GM13976 (cell line): ENCODE measurements at regions not wholly inside any gene's neighbourhood (a gene's known extent, or its start where the extent isn't known, plus 50 kb on each side); places are given as distances from the start of the nearest gene placed in this dataset.

ENCODE experiments used
- DNase-seq: peaks from one replicate; pipeline ENCODE4 v3.0.0; 2012; ENCODE audit warnings: low spot score
- in situ Hi-C: fragments of 300-500 bp; cut with MboI; formaldehyde crosslinking; loops from one replicate; pipeline ENCODE4 v1.12.0; 2022; ENCODE audit warnings: low sequenced_read_pairs, mixed read lengths, inconsistent platforms; ENCODE audit not compliant: unreplicated experiment
- TF ChIP-seq, protein P1 (sequence below): IDR thresholded peaks from 2 replicates; pipeline ENCODE4 v1.5.1; 2012; ENCODE audit warnings: borderline replicate concordance, mild to moderate bottlenecking; ENCODE audit not compliant: insufficient read depth; ENCODE audit errors: extremely low read depth, missing control alignments, control extremely low read depth

DNA sequence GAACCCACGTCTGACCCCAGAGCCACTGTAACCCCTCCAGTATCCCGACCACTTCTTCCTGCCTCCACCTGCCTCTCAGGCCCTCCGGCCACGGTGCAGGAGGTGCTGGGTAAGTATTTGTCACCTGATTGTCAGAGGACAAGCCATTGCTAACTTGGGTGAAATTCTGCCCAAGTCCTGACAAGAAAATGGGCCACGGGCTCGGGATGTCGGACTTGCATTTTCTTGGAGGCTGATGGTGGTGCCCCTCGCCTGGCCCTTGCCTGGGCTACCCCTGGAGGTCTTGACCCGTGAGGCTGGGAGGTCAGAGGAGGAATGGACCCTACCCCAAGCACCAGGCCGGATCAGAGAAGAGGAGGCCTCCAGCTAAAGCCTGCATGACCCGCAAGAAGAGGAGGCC is 149.7 kb upstream of the COL5A1 start:
- DNase-seq = no peak
- in situ Hi-C loops = no loop called here
- TF ChIP-seq, protein P1, sequence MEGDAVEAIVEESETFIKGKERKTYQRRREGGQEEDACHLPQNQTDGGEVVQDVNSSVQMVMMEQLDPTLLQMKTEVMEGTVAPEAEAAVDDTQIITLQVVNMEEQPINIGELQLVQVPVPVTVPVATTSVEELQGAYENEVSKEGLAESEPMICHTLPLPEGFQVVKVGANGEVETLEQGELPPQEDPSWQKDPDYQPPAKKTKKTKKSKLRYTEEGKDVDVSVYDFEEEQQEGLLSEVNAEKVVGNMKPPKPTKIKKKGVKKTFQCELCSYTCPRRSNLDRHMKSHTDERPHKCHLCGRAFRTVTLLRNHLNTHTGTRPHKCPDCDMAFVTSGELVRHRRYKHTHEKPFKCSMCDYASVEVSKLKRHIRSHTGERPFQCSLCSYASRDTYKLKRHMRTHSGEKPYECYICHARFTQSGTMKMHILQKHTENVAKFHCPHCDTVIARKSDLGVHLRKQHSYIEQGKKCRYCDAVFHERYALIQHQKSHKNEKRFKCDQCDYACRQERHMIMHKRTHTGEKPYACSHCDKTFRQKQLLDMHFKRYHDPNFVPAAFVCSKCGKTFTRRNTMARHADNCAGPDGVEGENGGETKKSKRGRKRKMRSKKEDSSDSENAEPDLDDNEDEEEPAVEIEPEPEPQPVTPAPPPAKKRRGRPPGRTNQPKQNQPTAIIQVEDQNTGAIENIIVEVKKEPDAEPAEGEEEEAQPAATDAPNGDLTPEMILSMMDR = no peak

DNA sequence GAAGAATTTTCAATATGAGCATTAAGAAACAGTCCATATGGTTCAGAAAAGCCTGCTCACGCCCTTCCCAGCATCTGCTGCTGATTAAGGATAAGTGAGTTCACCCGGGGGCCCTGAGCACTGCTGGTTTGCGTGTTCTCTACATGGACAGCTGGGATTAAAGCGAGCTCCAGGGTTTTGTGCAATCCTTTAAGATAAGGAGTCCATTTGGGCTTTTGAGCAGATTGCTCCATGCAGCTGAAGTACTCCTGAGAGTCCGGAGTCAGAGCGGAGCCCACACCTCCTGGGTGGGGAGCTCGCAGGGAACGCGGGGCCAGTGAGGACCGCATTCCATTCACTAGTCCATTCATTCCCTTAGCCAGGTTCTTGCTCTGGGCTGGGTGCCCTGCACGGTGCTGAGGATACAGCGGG is 149.3 kb upstream of the COL5A1 start:
- DNase-seq = no peak
- in situ Hi-C loops = no loop called here
- TF ChIP-seq, protein P1 = no peak

DNA sequence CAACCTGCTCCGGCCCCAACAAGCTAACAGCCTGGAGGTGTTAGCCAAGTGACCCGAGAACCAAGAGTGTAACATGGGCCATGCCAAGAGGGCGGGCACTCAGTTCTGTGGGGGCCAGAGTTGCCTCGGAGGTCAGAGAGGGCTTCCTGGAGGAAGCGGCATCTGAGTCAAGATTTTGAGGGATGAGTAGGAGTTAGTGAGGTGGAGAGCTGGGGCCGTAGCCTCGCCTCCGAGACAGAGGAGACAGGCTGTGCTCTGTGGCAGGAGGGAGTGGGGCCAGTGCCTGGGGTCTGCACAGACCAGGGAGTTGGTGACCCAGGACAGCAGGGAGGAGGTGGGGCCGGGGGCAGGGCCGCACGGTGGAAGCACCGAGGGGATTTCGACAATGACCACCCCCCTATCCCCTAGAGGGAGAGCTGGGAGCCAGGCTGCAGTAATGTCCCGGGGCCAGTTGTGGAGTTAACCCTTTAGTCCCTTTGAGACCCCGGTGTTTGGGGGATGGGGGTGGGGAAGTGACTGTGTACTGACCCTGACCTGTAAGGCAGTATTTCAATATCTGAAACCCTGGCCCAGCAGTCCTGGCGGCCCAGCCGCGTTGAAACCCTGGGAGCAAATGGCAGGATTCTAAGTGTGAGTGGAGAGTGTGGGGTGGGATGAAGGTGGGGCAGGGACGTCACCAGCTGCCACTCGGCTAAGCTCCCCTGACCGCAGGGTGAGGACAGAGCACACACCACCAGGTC is 148.7 kb upstream of the COL5A1 start:
- in situ Hi-C loops = no loop called here
- DNase-seq = no peak

DNA sequence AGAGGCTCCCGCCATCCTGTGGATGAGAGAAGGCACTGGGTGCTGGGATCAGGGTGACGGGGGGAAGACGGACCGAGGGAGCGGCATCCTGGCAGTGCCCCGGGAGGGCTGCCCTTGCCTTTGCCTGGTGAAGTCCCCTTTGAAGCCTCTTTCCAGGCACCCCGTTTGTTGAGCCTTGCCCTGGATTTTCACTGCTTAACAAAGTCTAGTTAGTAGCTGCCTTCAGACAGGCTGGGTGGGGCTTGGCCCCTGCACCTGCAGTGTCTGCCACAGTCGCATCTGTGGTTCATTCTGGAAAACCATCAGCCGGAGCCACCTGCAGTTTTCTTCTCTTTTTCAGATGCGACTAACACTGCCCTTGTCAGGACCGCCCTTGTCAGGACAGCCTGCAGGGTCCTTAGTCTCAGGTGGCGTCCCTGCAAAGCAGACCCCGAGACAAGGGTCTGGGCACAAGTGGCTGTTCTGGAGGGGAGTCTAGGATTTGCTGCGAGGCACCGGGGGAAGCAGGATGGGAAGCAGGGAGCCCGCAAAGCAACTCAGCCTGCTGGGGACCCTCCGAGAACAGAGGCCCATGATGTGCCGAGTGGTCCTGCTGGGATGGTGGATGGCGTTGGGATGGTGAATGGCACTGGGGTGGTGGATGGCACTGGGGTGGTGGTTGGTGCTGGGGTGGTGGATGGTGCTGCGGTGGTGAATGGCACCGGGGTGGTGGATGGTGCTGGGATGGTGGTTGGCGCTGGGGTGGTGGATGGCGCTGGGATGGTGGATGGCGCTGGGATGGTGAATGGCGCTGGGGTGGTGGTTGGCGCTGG is 147.9 kb upstream of the COL5A1 start:
- DNase-seq = no peak
- in situ Hi-C loops = no loop called here
- TF ChIP-seq, protein P1 = no peak

More for the DNA sequence above, 148.7 kb upstream of the COL5A1 start:
- TF ChIP-seq, protein P1 = no peak

DNA sequence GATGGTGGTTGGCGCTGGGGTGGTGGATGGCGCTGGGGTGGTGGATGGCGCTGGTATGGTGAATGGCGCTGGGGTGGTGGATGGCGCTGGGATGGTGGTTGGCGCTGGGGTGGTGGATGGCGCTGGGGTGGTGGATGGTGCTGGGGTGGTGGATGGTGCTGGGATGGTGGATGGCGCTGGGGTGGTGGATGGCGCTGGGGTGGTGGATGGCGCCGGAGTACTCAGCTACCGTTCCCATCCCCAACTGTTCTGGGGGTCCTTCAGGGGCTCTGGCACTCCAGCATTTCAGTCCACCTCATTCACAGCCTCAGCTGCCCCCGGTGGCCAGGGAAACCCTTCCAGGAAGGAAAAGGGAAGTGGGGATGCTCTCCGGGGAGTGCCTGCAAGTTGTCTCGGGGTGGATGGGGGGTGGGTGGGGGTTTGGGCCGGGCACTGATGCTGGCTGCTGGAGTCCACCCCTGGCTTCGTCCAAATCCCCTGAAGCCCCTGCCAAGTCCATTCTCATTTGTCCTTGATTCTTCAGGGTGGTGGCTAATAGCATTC is 147.3 kb upstream of the COL5A1 start:
- DNase-seq = no peak

DNA sequence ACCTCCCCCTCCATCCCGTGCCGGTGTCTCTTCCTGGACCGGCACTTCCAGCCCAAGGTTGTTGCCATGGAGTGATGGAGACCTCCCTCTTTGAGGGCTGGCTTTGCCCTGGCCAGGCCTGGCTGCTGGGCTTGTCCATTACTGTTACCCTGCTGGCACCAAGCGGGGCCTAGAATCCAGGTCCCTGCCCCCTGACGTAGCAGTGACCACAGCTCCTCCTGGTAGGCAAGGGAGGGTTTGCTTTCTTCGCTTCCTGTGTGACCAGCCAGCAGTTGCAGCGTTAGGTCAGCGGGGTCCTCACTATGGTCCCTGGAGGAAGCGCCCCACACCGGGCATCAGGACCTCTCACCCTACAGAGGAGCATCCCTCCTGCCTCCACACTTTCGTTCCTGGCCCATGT is 146.7 kb upstream of the COL5A1 start:
- TF ChIP-seq, protein P1 = no peak
- in situ Hi-C loops = no loop called here
- no peak for DNase-seq

More for the DNA sequence above, 147.3 kb upstream of the COL5A1 start:
- in situ Hi-C loops = no loop called here
- TF ChIP-seq, protein P1 = no peak
